ENCODE measurements at regions not wholly inside any gene's neighbourhood (a gene's known extent, or its start where the extent isn't known, plus 50 kb on each side); places are given as distances from the start of the nearest gene placed in this dataset.

DNA sequence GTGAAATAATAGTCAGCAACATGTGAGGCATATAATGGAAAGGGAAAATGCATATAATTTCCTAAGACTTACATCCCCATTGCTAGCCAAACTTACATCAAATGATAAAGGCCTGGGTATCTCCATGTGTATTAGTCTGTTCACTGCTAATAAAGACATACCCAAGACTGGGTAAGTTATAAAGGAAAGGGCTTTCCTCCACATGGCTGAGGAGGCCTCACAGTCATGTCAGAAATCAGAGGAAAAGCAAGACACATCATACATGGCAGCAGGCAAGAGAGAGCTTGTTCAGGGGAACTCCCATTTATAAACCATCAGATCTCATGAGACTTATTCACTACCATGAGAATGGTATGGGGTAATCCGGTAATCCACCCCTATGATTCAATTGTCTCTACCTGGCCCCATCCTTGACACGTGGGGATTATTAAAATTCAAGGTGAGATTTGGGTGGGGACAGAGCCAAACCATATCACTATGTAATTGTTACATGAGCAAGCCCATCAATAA is 161.5 kb upstream of the SAMSN1 start:
- no peak overlapping the region for H3K4me3 Mint-ChIP-seq
- intact Hi-C loops (cut with micrococcal nuclease), result no loop called here
- no peaks in the 10 kb centered on the region for H3K4me1 Mint-ChIP-seq (ENCODE audit: low read depth)
- no peaks in the 10 kb centered on the region for H3K36me3 Mint-ChIP-seq (ENCODE audit: low read depth)
- peaks cover 4% of the 10 kb centered on the region for H3K9me3 Mint-ChIP-seq
- no peak for DNase-seq
- H3K27me3 Mint-ChIP-seq (ENCODE audit: low read depth), result no peaks in the 10 kb centered on the region
- no peak overlapping the region for H3K27ac Mint-ChIP-seq
- CTCF ChIA-PET, result no interaction called here

DNA sequence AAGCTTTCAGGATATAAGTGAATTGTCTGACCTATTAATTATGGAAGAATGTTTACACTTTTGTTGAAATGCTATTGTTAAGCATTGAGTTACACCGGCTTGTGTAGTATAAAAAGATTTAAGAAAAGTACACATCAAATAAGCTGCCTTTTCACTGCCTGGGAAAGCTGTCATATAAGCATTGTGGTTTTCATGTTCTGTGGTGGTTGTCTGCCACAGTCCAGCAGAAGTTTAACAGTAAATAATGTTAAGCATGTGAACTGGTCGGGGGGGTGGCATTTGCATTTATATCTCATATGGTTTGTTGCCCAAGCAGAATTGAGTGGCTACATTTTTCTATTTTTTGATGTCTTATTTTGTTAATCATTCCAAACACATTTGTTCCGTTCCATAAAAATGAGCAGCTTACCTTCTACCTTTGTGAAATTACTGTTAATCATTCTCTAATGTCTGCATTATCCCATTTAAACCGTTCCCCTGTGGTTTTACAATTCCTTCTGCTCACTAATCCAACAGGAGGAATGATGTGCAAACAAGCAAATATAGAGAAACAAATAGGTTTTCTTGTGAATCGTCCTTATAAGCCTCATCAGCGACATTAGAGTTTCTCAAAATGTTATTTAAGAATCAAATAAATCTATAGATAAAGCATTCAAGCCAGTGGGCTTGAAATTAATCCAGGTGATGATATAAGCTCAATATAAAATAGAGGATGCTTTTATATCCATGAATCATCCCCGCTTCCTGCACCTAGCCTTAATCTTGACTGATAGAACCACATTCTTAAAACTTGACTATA is 160.8 kb upstream of the SAMSN1 start:
- no peaks in the 10 kb centered on the region for H3K36me3 Mint-ChIP-seq (ENCODE audit: low read depth)
- no peak overlapping the region for H3K4me3 Mint-ChIP-seq
- no peaks in the 10 kb centered on the region for H3K27me3 Mint-ChIP-seq (ENCODE audit: low read depth)
- H3K9me3 Mint-ChIP-seq, result no peaks in the 10 kb centered on the region
- H3K27ac Mint-ChIP-seq, result no peak overlapping the region
- no peak for DNase-seq
- H3K4me1 Mint-ChIP-seq (ENCODE audit: low read depth), result no peaks in the 10 kb centered on the region
- intact Hi-C loops (cut with micrococcal nuclease), result no loop called here
- CTCF ChIA-PET, result interaction anchor here (1.0 to 1.1 kb wide), 2 partner anchors 23 to 285 kb away, joined by 3 read pairs; no protein-coding TSS in a partner anchor

DNA sequence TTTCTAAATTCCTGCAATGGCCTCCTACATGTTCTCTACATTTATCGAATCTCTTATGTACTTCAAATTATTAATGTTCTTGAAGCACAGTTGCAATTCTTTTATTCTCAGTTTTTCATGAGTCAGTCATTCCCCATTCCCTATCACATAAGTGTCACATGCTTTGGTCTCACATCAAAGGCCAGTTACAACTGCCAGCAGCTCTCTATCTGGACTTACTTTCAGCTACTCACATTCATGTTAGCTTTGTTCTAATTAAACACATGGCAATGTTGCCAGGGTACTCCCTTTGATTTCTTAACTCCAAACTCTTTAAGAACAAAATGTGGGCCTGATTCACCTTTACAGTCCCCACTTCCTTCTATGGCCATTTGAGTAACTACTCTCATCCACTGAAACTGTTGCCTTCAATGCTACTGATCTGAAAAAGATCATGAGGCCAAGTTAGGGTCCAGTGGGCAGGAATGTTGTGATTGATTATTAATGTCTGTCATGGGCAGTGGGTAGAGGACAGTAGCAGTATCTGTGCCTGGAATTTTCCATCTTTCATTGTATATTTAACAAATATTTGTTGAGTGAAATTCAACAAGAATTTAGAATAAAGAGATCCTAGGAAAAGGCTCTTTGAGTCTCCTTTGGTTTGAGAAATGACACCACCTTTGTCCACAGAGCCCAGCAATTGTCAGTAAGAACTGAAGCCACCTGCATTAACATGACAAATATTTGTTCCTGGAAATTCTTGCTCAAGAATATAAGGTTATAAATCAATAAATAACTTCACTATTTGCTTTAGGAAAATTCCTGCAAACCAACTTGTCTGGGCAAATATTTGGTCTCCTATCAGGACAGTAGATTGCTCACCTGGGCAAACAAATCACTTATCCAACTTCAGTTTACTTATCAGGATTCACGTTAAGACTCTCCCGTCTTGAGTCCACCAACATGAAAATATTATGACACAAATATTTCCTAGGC is 153.6 kb upstream of the SAMSN1 start:
- Mint-ChIP-seq H3K9me3 (no peaks in the 10 kb centered on the region), H3K27me3 (ENCODE audit: low read depth) (no peaks in the 10 kb centered on the region), H3K27ac (no peak overlapping the region), H3K36me3 (ENCODE audit: low read depth) (no peaks in the 10 kb centered on the region), H3K4me1 (ENCODE audit: low read depth) (peaks cover 5% of the 10 kb centered on the region), H3K4me3 (no peak overlapping the region)
- CTCF ChIA-PET, result interaction anchor here (0.7 to 1.5 kb wide), 2 partner anchors 12 to 28 kb away, joined by 3 read pairs; no protein-coding TSS in a partner anchor
- intact Hi-C loops (cut with micrococcal nuclease), result no loop called here
- DNase-seq, result no peak

DNA sequence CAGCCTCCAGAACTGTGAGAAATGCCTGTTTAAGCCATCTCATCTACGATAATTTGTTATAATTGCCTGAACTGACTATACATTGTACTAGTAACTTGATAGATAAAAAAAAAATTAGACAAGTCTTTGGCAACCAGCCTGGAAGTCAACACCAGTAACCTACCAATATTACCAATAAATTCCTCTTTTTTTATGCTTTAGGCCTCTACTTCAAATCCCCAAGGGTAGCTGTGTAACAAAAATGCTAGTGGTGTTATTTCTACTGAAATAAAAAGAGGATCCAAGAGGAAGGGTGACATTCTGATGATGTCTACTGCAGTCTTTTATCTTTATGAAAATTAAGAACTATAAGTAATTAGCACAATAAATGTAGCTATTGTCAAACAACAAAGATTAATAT is 151.7 kb upstream of the SAMSN1 start:
- no peak overlapping the region for H3K27ac Mint-ChIP-seq
- DNase-seq, result no peak
- CTCF ChIA-PET, result interaction anchor here (0.6 to 1.2 kb wide), 3 partner anchors 39 to 444 kb away, joined by 3 read pairs; no protein-coding TSS in a partner anchor
- H3K9me3 Mint-ChIP-seq, result no peaks in the 10 kb centered on the region
- H3K27me3 Mint-ChIP-seq (ENCODE audit: low read depth), result no peaks in the 10 kb centered on the region
- intact Hi-C loops (cut with micrococcal nuclease), result no loop called here
- no peaks in the 10 kb centered on the region for H3K36me3 Mint-ChIP-seq (ENCODE audit: low read depth)
- H3K4me3 Mint-ChIP-seq, result no peak overlapping the region
- peaks cover 5% of the 10 kb centered on the region for H3K4me1 Mint-ChIP-seq (ENCODE audit: low read depth)

DNA sequence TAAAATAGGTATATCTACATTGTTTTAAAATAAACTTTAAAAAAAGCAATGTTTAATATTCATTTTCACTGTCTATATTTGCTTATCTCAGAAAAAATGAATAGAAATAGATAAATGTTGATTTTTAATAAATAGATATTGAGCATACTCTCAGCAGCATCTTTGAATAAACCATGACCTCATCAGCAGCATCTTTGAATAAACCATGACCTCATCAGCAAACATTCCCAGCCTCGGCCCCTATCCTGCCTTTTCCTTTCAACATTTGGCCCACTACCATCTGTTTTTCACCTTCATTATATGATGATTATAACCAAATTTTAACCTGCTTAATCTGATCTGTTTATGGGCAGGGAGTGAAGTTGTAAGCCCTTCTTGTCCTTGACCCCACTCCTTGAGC is 148.7 kb upstream of the SAMSN1 start:
- no peak for DNase-seq
- Mint-ChIP-seq H3K4me3 (no peak overlapping the region), H3K4me1 (ENCODE audit: low read depth) (peaks cover 24% of the 10 kb centered on the region), H3K36me3 (ENCODE audit: low read depth) (peaks cover 3% of the 10 kb centered on the region), H3K9me3 (no peaks in the 10 kb centered on the region), H3K27me3 (ENCODE audit: low read depth) (no peaks in the 10 kb centered on the region), H3K27ac (no peak overlapping the region)
- CTCF ChIA-PET, result no interaction called here
- intact Hi-C loops (cut with micrococcal nuclease), result no loop called here

DNA sequence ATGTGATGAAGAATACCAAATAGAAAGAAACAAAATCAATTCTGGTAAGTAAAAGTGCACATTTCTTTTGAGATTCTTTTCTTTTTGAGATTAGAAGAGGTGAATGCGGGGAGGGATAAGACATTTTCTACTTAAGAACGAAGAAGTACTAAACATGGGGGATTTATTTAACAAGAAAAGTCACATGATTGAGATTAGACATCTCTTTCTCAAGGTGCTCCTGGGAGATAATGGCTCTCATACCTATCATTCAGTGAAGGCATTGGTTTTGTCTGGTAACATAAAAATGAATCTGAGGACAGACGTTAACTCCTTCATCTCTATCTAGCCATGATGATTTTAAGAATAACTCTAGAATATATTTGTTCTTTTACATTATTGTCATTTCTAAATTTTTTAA is 147.9 kb upstream of the SAMSN1 start:
- peaks cover 20% of the 10 kb centered on the region for H3K4me1 Mint-ChIP-seq (ENCODE audit: low read depth)
- CTCF ChIA-PET, result no interaction called here
- no peaks in the 10 kb centered on the region for H3K27me3 Mint-ChIP-seq (ENCODE audit: low read depth)
- H3K36me3 Mint-ChIP-seq (ENCODE audit: low read depth), result peaks cover 3% of the 10 kb centered on the region
- no peak overlapping the region for H3K4me3 Mint-ChIP-seq
- H3K27ac Mint-ChIP-seq, result no peak overlapping the region
- DNase-seq, result no peak
- intact Hi-C loops (cut with micrococcal nuclease), result no loop called here
- H3K9me3 Mint-ChIP-seq, result peaks cover 3% of the 10 kb centered on the region

DNA sequence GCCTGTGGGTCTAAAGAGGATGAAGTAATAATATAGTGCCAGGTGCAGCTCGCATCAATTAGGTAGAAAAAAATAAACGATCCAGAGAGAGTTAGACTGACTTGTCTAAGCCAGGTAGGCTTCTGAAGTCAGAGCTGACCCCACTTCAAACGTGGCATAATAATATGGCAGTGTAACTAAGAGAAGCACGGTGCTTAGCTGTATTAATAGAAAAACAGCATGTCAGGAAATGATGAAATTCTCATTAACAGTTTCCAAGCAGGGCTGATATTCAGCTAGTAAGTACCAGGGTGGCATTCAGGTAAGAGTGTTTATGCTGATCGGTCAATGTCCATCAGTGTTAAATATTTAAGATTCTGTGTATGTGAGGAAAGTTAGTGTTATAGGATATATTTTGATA is 145.8 kb upstream of the SAMSN1 start:
- intact Hi-C loops (cut with micrococcal nuclease), result no loop called here
- H3K27me3 Mint-ChIP-seq (ENCODE audit: low read depth), result no peaks in the 10 kb centered on the region
- no peak for DNase-seq
- peaks cover 34% of the 10 kb centered on the region for H3K4me1 Mint-ChIP-seq (ENCODE audit: low read depth)
- H3K27ac Mint-ChIP-seq, result peak overlapping the region; percentile 25
- H3K9me3 Mint-ChIP-seq, result peaks cover 3% of the 10 kb centered on the region
- CTCF ChIA-PET, result interaction anchor here (0.8 kb wide), 1 partner anchor 20 kb away, joined by 3 read pairs; no protein-coding TSS in a partner anchor
- H3K36me3 Mint-ChIP-seq (ENCODE audit: low read depth), result peaks cover 3% of the 10 kb centered on the region
- H3K4me3 Mint-ChIP-seq, result no peak overlapping the region

DNA sequence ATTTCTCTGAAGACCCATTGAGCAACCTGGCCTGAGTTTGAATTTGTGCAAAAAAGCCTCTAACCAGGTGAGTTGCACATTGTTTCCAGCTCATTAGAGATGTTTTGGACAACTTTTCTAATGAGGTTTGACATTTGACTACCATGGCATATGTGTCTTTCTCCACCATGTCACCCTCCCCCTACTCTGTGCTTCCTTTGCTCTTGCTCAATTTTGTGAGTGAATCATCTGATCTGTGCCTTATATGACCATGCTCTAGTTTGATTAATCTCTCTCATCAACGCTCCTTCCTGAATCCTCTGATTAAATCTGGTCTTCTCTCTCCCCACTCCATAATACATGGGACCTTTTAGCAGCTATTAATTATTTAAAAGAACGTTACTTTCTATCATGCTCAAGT is 144.8 kb upstream of the SAMSN1 start:
- Mint-ChIP-seq H3K4me1 (ENCODE audit: low read depth) (peaks cover 41% of the 10 kb centered on the region), H3K9me3 (peaks cover 3% of the 10 kb centered on the region), H3K4me3 (no peak overlapping the region), H3K36me3 (ENCODE audit: low read depth) (peaks cover 3% of the 10 kb centered on the region), H3K27ac (no peak overlapping the region), H3K27me3 (ENCODE audit: low read depth) (no peaks in the 10 kb centered on the region)
- intact Hi-C loops (cut with micrococcal nuclease), result no loop called here
- peak; percentile 50 for DNase-seq
- CTCF ChIA-PET, result no interaction called here

DNA sequence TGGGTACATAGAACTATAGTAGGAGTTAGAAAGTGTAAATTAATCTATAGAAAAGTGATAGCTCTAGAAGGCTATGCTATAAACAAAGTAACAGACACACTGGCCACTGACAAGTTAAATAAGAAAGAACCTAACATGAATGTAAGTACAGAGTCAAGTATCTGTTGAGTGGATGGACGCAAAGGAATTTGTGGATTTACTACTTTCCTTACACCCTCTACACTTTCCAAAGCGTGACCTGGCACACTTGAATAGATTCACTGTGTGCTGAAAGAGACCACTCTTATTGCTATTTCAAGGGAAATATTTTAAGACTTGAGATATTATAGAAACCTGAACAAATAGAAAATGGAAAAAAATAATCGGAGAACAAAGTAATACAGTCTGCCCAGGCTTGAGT is 142.8 kb upstream of the SAMSN1 start:
- Mint-ChIP-seq H3K36me3 (ENCODE audit: low read depth) (peaks cover 3% of the 10 kb centered on the region), H3K27ac (no peak overlapping the region), H3K27me3 (ENCODE audit: low read depth) (no peaks in the 10 kb centered on the region), H3K4me1 (ENCODE audit: low read depth) (peaks cover 45% of the 10 kb centered on the region), H3K9me3 (peaks cover 3% of the 10 kb centered on the region), H3K4me3 (no peak overlapping the region)
- intact Hi-C loops (cut with micrococcal nuclease), result no loop called here
- CTCF ChIA-PET, result no interaction called here
- no peak for DNase-seq

DNA sequence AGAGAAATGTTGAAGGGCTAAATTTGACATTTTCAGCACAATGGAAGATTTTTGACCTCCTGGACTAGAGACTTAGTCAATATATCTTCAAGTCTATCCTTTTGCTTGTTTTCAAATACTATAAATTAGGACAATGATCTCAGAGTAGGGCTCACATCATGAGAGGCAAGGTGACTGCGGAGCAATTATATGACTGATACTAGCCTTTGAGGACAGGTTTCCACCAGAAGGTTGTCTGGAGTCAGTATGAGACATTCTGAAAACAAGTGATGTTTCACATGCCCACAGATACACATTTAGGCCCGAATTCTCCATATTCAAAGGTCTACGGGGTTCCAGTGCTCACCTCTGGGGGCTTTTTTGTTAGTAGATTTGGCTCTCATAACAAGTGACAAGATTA is 142.3 kb upstream of the SAMSN1 start:
- Mint-ChIP-seq H3K36me3 (ENCODE audit: low read depth) (peaks cover 3% of the 10 kb centered on the region), H3K9me3 (peaks cover 3% of the 10 kb centered on the region), H3K27me3 (ENCODE audit: low read depth) (no peaks in the 10 kb centered on the region), H3K27ac (no peak overlapping the region), H3K4me3 (no peak overlapping the region), H3K4me1 (ENCODE audit: low read depth) (peaks cover 45% of the 10 kb centered on the region)
- intact Hi-C loops (cut with micrococcal nuclease), result no loop called here
- CTCF ChIA-PET, result interaction anchor here (0.6 to 1.3 kb wide), 3 partner anchors 11 to 161 kb away, joined by 3 to 4 read pairs (median 4); no protein-coding TSS in a partner anchor
- DNase-seq, result no peak

DNA sequence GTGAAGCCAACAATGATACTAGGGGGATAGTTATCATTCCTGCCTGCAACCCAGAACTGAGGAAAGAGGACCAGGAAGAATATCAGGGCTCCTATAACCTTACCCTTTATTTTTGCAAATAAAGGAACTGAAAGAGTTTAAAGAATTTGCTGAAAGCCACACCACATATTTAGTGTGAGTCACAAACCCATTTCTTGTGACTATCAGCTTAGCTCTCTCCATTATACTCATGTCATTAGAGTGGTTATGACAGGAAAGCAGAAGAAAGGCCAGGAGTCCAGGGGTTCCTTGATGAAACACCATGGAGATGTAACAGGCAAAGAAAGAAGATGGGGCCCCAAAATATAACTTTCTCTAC is 141.1 kb upstream of the SAMSN1 start:
- intact Hi-C loops (cut with micrococcal nuclease), result loop anchor here (1.0 to 2.0 kb wide), 3 partner anchors 11 to 56 kb away; no protein-coding TSS in a partner anchor
- CTCF ChIA-PET, result interaction anchor here (0.6 to 1.5 kb wide), 3 partner anchors 11 to 121 kb away, joined by 4 to 5 read pairs (median 4); no protein-coding TSS in a partner anchor
- H3K4me3 Mint-ChIP-seq, result no peak overlapping the region
- DNase-seq, result no peak
- no peak overlapping the region for H3K27ac Mint-ChIP-seq
- no peaks in the 10 kb centered on the region for H3K27me3 Mint-ChIP-seq (ENCODE audit: low read depth)
- H3K9me3 Mint-ChIP-seq, result peaks cover 3% of the 10 kb centered on the region
- H3K36me3 Mint-ChIP-seq (ENCODE audit: low read depth), result peaks cover 3% of the 10 kb centered on the region
- peaks cover 49% of the 10 kb centered on the region for H3K4me1 Mint-ChIP-seq (ENCODE audit: low read depth)
